HepG2 (cell line): ENCODE measurements at regions not wholly inside any gene's neighbourhood (a gene's known extent, or its start where the extent isn't known, plus 50 kb on each side); places are given as distances from the start of the nearest gene placed in this dataset.
A peak's percentile ranks its signal among the peaks of the same experiment; 100 is the strongest.

Experiments
- ATAC-seq: fragments of 200-7000 bp; cut with Tn5 transposase; 3 replicates; pipeline ENCODE4 v1.9.1; 2020; ENCODE audit warnings: mild to moderate bottlenecking, moderate library complexity
- BruUV-seq: library from RNA; stranded (reverse); fragments of 400-500 nt; replicated peaks from 2 replicates; lab custom pipeline; 2021; lab: Mats Ljungman, UMichigan
- CTCF ChIA-PET: fragments of 300-600 bp; formaldehyde crosslinking; extraction: SDS; loops from one replicate; lab custom pipeline; 2021; ENCODE audit warnings: low total read pairs, inconsistent platforms, low intra/inter-chr PET ratio; lab: Yijun Ruan, JAX
- POLR2A ChIA-PET: fragments of 350-600 bp; sonication (Branson Sonifier 250); formaldehyde crosslinking; loops from one replicate; lab custom pipeline; 2020; ENCODE audit warnings: antibody characterized with exemption, inconsistent platforms; lab: Yijun Ruan, JAX
- DNase-seq: peaks from one replicate; pipeline ENCODE4 v3.0.0-alpha.2; 2015; ENCODE audit warnings: low spot score
- FAIRE-seq: peaks from 3 replicates; lab custom pipeline; 2011; peaks lifted over from hg19 to GRCh38; lab: Jason Lieb, UNC
- H2AFZ ChIP-seq: one replicate; pipeline ENCODE4 v1.6.1; 2011; ENCODE audit warnings: low read length, inconsistent platforms
- H3K27ac ChIP-seq: fragments of 300-600 bp; 3 replicates; pipeline ENCODE4 v1.8.0; 2011; ENCODE audit warnings: mixed run types, mild to moderate bottlenecking, mixed read lengths, low read length, inconsistent platforms; ENCODE audit not compliant: insufficient read depth; ENCODE audit errors: extremely low read length
- H3K27me3 ChIP-seq, 2 experiments: fragments of 200-600 bp in 1 of 2; 2 replicates in 1 of 2; 3 replicates in 1 of 2; pipeline versions ENCODE4 v1.6.0 to v1.8.0; 2011; ENCODE audit warnings: low read length in 2 of 2, mild to moderate bottlenecking in 2 of 2, moderate library complexity in 2 of 2, inconsistent platforms in 1 of 2; ENCODE audit not compliant: insufficient read depth in 2 of 2, control insufficient read depth in 1 of 2
- H3K36me3 ChIP-seq, 2 experiments: fragments of 200-600 bp in 1 of 2; replicated peaks in 1 of 2; 2 replicates in 1 of 2; 3 replicates in 1 of 2; pipeline versions ENCODE4 v1.5.1 to v1.8.0; 2011; ENCODE audit warnings: low read length in 2 of 2, inconsistent platforms in 1 of 2; ENCODE audit not compliant: insufficient read depth in 2 of 2, control insufficient read depth in 1 of 2
- H3K4me1 ChIP-seq: 2 replicates; pipeline ENCODE4 v1.5.1; 2012; ENCODE audit warnings: low read length, inconsistent platforms; ENCODE audit not compliant: insufficient read depth
- H3K4me2 ChIP-seq: 2 replicates; pipeline ENCODE4 v1.6.0; 2011; ENCODE audit warnings: low read depth, low read length, inconsistent platforms
- H3K4me3 ChIP-seq, 3 experiments: fragments of 200-600 bp in 1 of 3; sonication (generic), shearing (Covaris generic) in 1 of 3; replicated peaks in 1 of 3; 2 replicates each; pipeline ENCODE4 v1.5.1; 2011 to 2016; ENCODE audit warnings: low read length in 3 of 3, inconsistent platforms in 2 of 3, low read depth in 2 of 3, mild to moderate bottlenecking in 2 of 3, control low read depth in 1 of 3, mixed read lengths in 1 of 3; ENCODE audit not compliant: insufficient read depth in 1 of 3
- H3K79me2 ChIP-seq: one replicate; pipeline ENCODE4 v1.6.1; 2011; ENCODE audit warnings: low read length, inconsistent platforms; ENCODE audit not compliant: insufficient read depth
- H3K9ac ChIP-seq: 2 replicates; pipeline ENCODE4 v1.6.0; 2011; ENCODE audit warnings: mild to moderate bottlenecking, low read depth, low read length, inconsistent platforms; ENCODE audit not compliant: insufficient read depth
- H3K9me3 ChIP-seq: 2 replicates; pipeline ENCODE4 v1.5.1; 2012; ENCODE audit warnings: mild to moderate bottlenecking, low read length
- H4K20me1 ChIP-seq: 2 replicates; pipeline ENCODE4 v1.6.0; 2011; ENCODE audit warnings: inconsistent platforms, mild to moderate bottlenecking, low read length, moderate library complexity; ENCODE audit not compliant: insufficient read depth
- MNT ChIP-seq: fragments of 450-650 bp; IDR thresholded peaks from 2 replicates; pipeline ENCODE4 v1.6.1; 2016
- RAD51 ChIP-seq: fragments of 450-650 bp; IDR thresholded peaks from 2 replicates; pipeline ENCODE4 v1.6.1; 2016; ENCODE audit warnings: borderline replicate concordance
- ZNF503 ChIP-seq: sonication (generic); formaldehyde crosslinking; IDR thresholded peaks from 2 replicates; pipeline ENCODE4 v1.4.0; 2020; ENCODE audit warnings: missing genetic modification reagents
- WGBS: methylation state at CpG from one replicate; pipeline ENCODE4 v1.1.6; 2017; ENCODE audit warnings: low lambda C conversion rate; 5-methylcytosine and 5-hydroxymethylcytosine counted together
- in situ Hi-C: cut with HindIII; loops from 2 replicates; pipeline ENCODE4 v1.10.0; 2017; ENCODE audit warnings: low pct_unique_long_range_greater_than_20kb; ENCODE audit not compliant: extremely low pct_ligation_motif_present
- intact Hi-C: fragments of 100-400 bp; cut with micrococcal nuclease; formaldehyde crosslinking; loops from one replicate; pipeline ENCODE4 v1.10.0; 2022; ENCODE audit not compliant: unreplicated experiment

- Histone ChIP-seq H3K27ac (no peak overlapping the region), H2AFZ (no peak overlapping the region), H3K4me3 (no peak overlapping the region), H3K9ac (no peak overlapping the region), H3K27me3 (peaks cover 6 to 42% of the 10 kb centered on the region in 2 experiments), H3K4me1 (no peaks in the 10 kb centered on the region), H3K79me2 (no peaks in the 10 kb centered on the region), H3K9me3 (no peaks in the 10 kb centered on the region), H3K4me2 (no peak overlapping the region), H4K20me1 (no peaks in the 10 kb centered on the region), H3K36me3 (no peaks in the 10 kb centered on the region)
- POLR2A ChIA-PET = no interaction called here
- no peak for ATAC-seq
- in situ Hi-C loops (no loop called here), intact Hi-C loops (no loop called here)
- no peak for TF ChIP-seq ZNF503 (CRISPR knock-in tag)
- BruUV-seq = no TSS peak
- no peak for FAIRE-seq
- 4% methylated on average over 2 of the region's 2 CpGs for WGBS
- CTCF ChIA-PET = no interaction called here
- DNase-seq = no peak
Measured at GRCh38 chr20:57996936-57997890, 231.2 kb downstream of the ANKRD60 start.

- no peak overlapping the region for H3K27ac ChIP-seq
- intact Hi-C loops (no loop called here), in situ Hi-C loops (no loop called here)
- no peak overlapping the region for H2AFZ ChIP-seq
- TF ChIP-seq RAD51 (no peak), MNT (peak; percentile 85)
- no peak for DNase-seq
- no peak overlapping the region for H3K9ac ChIP-seq
- no peak for ATAC-seq
- no peak overlapping the region for H3K4me2 ChIP-seq
- H3K4me3 ChIP-seq = no peak overlapping the region
- 3% methylated on average over 3 of the region's 3 CpGs for WGBS
- no peaks in the 10 kb centered on the region for H3K36me3 ChIP-seq
- POLR2A ChIA-PET = no interaction called here
- no peaks in the 10 kb centered on the region for H3K4me1 ChIP-seq
- H3K27me3 ChIP-seq = peaks cover 4 to 42% of the 10 kb centered on the region in 2 experiments; a peak in 4 of 5 replicates
- no peaks in the 10 kb centered on the region for H3K9me3 ChIP-seq
- H3K79me2 ChIP-seq = no peaks in the 10 kb centered on the region
- no TSS peak for BruUV-seq
- no peak for FAIRE-seq
- CTCF ChIA-PET = no interaction called here
- no peaks in the 10 kb centered on the region for H4K20me1 ChIP-seq
Measured at GRCh38 chr20:57996465-57996864, 232.0 kb downstream of the ANKRD60 start.
